ENCODE measurements at regions not wholly inside any gene's neighbourhood (a gene's known extent, or its start where the extent isn't known, plus 50 kb on each side); places are given as distances from the start of the nearest gene placed in this dataset.

DNA sequence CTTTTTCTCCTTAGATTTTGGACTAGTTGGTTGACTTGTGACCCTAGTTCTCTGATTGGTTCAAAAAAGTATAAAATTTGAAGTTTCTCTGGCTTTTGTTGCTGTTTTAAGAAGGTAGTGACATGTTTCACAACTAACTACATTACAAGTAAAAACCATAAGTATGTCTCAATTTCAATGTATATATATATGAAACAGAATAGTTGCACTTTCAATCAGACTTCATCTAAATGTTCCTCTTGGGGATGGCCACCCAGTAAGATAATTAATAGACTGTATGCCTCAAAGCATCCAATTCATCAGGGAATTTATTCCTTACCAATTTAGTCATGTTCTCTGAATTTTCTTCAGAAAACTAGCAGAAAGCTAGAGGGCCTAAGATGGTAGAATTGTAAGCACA lies 259.7 kb downstream of the RPRM start:
- no peaks in the 10 kb centered on the region for H3K4me1 Mint-ChIP-seq (ENCODE audit: low read depth)
- no peak overlapping the region for H3K27ac Mint-ChIP-seq
- H3K4me3 Mint-ChIP-seq, result no peak overlapping the region
- no peak for DNase-seq (ENCODE audit: low spot score)
- peaks cover 6% of the 10 kb centered on the region for H3K9me3 Mint-ChIP-seq
- intact Hi-C loops (cut with micrococcal nuclease), result no loop called here
- H3K27me3 Mint-ChIP-seq (ENCODE audit: insufficient read depth), result no peaks in the 10 kb centered on the region
- no peaks in the 10 kb centered on the region for H3K36me3 Mint-ChIP-seq (ENCODE audit: low read depth)

- Mint-ChIP-seq H3K9me3 (no peaks in the 10 kb centered on the region), H3K4me1 (ENCODE audit: low read depth) (no peaks in the 10 kb centered on the region), H3K27me3 (ENCODE audit: insufficient read depth) (no peaks in the 10 kb centered on the region), H3K36me3 (ENCODE audit: low read depth) (no peaks in the 10 kb centered on the region), H3K4me3 (no peak overlapping the region), H3K27ac (no peak overlapping the region)
- DNase-seq (ENCODE audit: low spot score), result no peak
- intact Hi-C loops (cut with micrococcal nuclease), result no loop called here
Observed at GRCh38 chr2:153214337-153214736, 264.2 kb downstream of the RPRM start.

- Mint-ChIP-seq H3K4me3 (no peak overlapping the region), H3K36me3 (ENCODE audit: low read depth) (no peaks in the 10 kb centered on the region), H3K4me1 (ENCODE audit: low read depth) (no peaks in the 10 kb centered on the region), H3K27ac (no peak overlapping the region), H3K27me3 (ENCODE audit: insufficient read depth) (no peaks in the 10 kb centered on the region), H3K9me3 (no peaks in the 10 kb centered on the region)
- DNase-seq (ENCODE audit: low spot score), result no peak
- intact Hi-C loops (cut with micrococcal nuclease), result no loop called here
Observed at GRCh38 chr2:153213022-153213421, 265.5 kb downstream of the RPRM start.

GRCh38 chr2:153197402-153198386 lies 280.9 kb downstream of the RPRM start:
- Mint-ChIP-seq H3K4me3 (no peak overlapping the region), H3K27me3 (ENCODE audit: insufficient read depth) (no peaks in the 10 kb centered on the region), H3K36me3 (ENCODE audit: low read depth) (no peaks in the 10 kb centered on the region), H3K9me3 (peaks cover 6% of the 10 kb centered on the region), H3K4me1 (ENCODE audit: low read depth) (no peaks in the 10 kb centered on the region), H3K27ac (no peak overlapping the region)
- no peak for DNase-seq (ENCODE audit: low spot score)
- intact Hi-C loops (cut with micrococcal nuclease), result no loop called here

- H3K4me1 Mint-ChIP-seq (ENCODE audit: low read depth), result no peaks in the 10 kb centered on the region
- no peak overlapping the region for H3K4me3 Mint-ChIP-seq
- intact Hi-C loops (cut with micrococcal nuclease), result no loop called here
- peaks cover 6% of the 10 kb centered on the region for H3K9me3 Mint-ChIP-seq
- no peak for DNase-seq (ENCODE audit: low spot score)
- H3K27me3 Mint-ChIP-seq (ENCODE audit: insufficient read depth), result no peaks in the 10 kb centered on the region
- H3K27ac Mint-ChIP-seq, result no peak overlapping the region
- no peaks in the 10 kb centered on the region for H3K36me3 Mint-ChIP-seq (ENCODE audit: low read depth)
Observed at GRCh38 chr2:153196378-153197058, 282.0 kb downstream of the RPRM start.

DNA sequence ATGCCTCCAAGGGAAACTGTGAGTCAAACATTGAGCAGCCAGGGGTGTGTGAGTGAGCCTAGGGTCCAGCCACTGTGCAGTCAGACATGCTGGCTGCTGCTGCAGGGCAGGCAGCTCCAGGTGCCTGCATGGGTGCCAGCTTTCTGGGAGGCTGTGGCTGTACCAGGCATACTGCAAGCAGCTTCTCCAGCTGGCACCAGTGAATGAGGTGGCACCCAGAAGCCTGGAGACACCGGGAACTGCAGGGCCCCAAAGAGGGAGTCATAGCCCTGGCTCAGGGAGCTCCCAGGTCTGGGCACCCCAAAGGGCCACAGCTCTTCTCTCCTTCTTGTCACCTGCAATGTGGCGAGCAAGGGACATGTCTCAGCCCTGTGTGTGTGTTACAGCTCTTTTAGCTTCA lies 283.2 kb downstream of the RPRM start:
- DNase-seq (ENCODE audit: low spot score), result no peak
- no peaks in the 10 kb centered on the region for H3K36me3 Mint-ChIP-seq (ENCODE audit: low read depth)
- intact Hi-C loops (cut with micrococcal nuclease), result no loop called here
- H3K27me3 Mint-ChIP-seq (ENCODE audit: insufficient read depth), result no peaks in the 10 kb centered on the region
- H3K4me1 Mint-ChIP-seq (ENCODE audit: low read depth), result no peaks in the 10 kb centered on the region
- no peak overlapping the region for H3K4me3 Mint-ChIP-seq
- no peak overlapping the region for H3K27ac Mint-ChIP-seq
- H3K9me3 Mint-ChIP-seq, result peaks cover 6% of the 10 kb centered on the region

- Mint-ChIP-seq H3K27ac (no peak overlapping the region), H3K36me3 (ENCODE audit: low read depth) (no peaks in the 10 kb centered on the region), H3K4me1 (ENCODE audit: low read depth) (no peaks in the 10 kb centered on the region), H3K4me3 (no peak overlapping the region), H3K9me3 (peaks cover 3% of the 10 kb centered on the region), H3K27me3 (ENCODE audit: insufficient read depth) (no peaks in the 10 kb centered on the region)
- intact Hi-C loops (cut with micrococcal nuclease), result no loop called here
- no peak for DNase-seq (ENCODE audit: low spot score)
Observed at GRCh38 chr2:153189091-153189888, 289.3 kb downstream of the RPRM start.

GRCh38 chr2:153179808-153180207 lies 298.8 kb downstream of the RPRM start:
- no peak overlapping the region for H3K27ac Mint-ChIP-seq
- no peaks in the 10 kb centered on the region for H3K9me3 Mint-ChIP-seq
- no peaks in the 10 kb centered on the region for H3K27me3 Mint-ChIP-seq (ENCODE audit: insufficient read depth)
- no peaks in the 10 kb centered on the region for H3K4me1 Mint-ChIP-seq (ENCODE audit: low read depth)
- no peak for DNase-seq (ENCODE audit: low spot score)
- H3K36me3 Mint-ChIP-seq (ENCODE audit: low read depth), result no peaks in the 10 kb centered on the region
- no peak overlapping the region for H3K4me3 Mint-ChIP-seq
- intact Hi-C loops (cut with micrococcal nuclease), result no loop called here

GRCh38 chr2:153169609-153170008 lies 309.0 kb downstream of the RPRM start:
- H3K27ac Mint-ChIP-seq, result no peak overlapping the region
- H3K4me3 Mint-ChIP-seq, result no peak overlapping the region
- H3K36me3 Mint-ChIP-seq (ENCODE audit: low read depth), result no peaks in the 10 kb centered on the region
- no peak for DNase-seq (ENCODE audit: low spot score)
- H3K4me1 Mint-ChIP-seq (ENCODE audit: low read depth), result no peaks in the 10 kb centered on the region
- H3K27me3 Mint-ChIP-seq (ENCODE audit: insufficient read depth), result no peaks in the 10 kb centered on the region
- no peaks in the 10 kb centered on the region for H3K9me3 Mint-ChIP-seq
- intact Hi-C loops (cut with micrococcal nuclease), result no loop called here

DNA sequence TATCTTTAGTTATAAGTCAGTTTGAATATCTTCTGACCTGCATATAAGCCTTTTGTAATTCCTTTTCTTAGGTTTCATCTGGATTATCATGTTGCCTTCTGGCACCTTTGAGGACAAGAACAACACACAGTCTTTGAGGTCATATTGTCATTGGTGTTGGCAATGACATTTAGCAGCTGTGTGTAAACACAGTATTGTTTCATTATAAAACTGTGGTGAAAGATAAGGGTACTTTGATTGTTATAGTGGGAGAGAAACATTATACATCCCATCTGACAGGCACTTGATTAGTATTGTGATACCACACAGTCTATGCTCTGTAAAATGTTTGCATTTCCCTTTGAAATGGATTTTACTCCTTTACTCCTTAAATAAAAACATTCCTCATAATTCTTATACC lies 313.5 kb downstream of the RPRM start:
- H3K9me3 Mint-ChIP-seq, result no peaks in the 10 kb centered on the region
- no peak overlapping the region for H3K4me3 Mint-ChIP-seq
- H3K4me1 Mint-ChIP-seq (ENCODE audit: low read depth), result no peaks in the 10 kb centered on the region
- H3K27me3 Mint-ChIP-seq (ENCODE audit: insufficient read depth), result no peaks in the 10 kb centered on the region
- DNase-seq (ENCODE audit: low spot score), result no peak
- no peak overlapping the region for H3K27ac Mint-ChIP-seq
- H3K36me3 Mint-ChIP-seq (ENCODE audit: low read depth), result no peaks in the 10 kb centered on the region
- intact Hi-C loops (cut with micrococcal nuclease), result no loop called here

DNA sequence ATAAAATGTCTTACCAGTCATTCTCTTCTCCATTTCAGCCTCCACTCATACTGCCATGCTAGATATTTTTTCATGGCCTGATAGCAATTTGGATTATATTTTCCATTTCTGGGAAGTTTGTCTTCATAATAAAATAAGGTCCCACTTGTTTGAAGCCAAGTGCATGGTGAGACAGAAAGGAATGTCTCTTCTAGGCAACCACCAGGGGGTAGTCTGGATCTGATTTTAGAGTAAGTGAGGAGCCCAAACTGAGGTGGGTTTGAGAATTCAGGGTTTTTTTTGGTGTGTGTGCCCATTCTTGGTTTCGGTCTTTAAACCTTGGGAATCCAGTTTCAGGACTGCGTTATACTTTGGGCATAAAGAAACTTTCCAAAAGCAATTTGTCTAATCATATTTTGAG lies 315.5 kb downstream of the RPRM start:
- Mint-ChIP-seq H3K27me3 (ENCODE audit: insufficient read depth) (no peaks in the 10 kb centered on the region), H3K27ac (no peak overlapping the region), H3K4me1 (ENCODE audit: low read depth) (no peaks in the 10 kb centered on the region), H3K4me3 (no peak overlapping the region), H3K9me3 (no peaks in the 10 kb centered on the region), H3K36me3 (ENCODE audit: low read depth) (no peaks in the 10 kb centered on the region)
- intact Hi-C loops (cut with micrococcal nuclease), result loop anchor here (5.0 kb wide), 1 partner anchor 314 kb away; the partner anchor contains the start of gene RPRM
- DNase-seq (ENCODE audit: low spot score), result no peak

DNA sequence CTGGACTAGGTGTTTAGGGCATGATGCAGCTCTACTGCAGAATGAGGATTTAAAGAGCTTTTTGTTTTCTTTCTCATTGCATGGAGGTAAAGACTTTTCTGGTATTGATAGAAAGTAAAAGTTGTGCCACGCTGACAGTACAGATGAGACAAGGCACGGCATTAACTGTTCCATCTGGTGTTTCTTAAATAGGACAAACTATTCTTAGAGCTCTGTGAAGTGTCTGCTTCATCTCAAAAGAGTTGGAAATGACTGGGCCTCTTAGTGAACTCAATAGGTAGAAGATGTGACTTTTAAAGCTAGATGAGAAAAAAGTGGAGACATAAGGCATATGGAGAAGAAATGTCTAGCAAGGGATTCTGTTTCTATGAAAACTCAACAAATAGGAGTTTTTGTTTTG lies 321.8 kb downstream of the RPRM start:
- no peaks in the 10 kb centered on the region for H3K9me3 Mint-ChIP-seq
- H3K4me1 Mint-ChIP-seq (ENCODE audit: low read depth), result no peaks in the 10 kb centered on the region
- H3K4me3 Mint-ChIP-seq, result no peak overlapping the region

DNA sequence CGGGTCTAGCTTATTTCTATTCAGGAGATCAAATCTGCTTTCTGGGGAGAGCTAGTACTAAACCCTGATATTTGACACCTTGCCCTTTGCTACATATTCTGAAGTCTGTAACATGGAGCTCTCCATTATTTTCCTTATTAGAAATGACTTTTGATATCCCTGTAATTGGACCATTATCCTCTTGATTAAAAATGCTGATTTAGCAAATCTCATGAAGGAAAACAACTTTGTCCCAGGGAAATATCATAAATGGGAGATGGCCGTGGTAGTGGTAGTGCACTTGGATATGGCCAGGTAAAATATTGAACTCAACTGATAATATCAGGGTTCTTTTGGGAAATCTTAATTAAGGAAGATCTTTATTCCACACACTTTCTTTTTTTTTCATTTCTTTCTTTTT lies 326.5 kb downstream of the RPRM start:
- Mint-ChIP-seq H3K27ac (no peak overlapping the region), H3K4me3 (no peak overlapping the region)

More for the DNA sequence above, 321.8 kb downstream of the RPRM start:
- no peak for DNase-seq (ENCODE audit: low spot score)
- Mint-ChIP-seq H3K27ac (no peak overlapping the region), H3K36me3 (ENCODE audit: low read depth) (no peaks in the 10 kb centered on the region), H3K27me3 (ENCODE audit: insufficient read depth) (no peaks in the 10 kb centered on the region)
- intact Hi-C loops (cut with micrococcal nuclease), result no loop called here

More for the DNA sequence above, 326.5 kb downstream of the RPRM start:
- no peak for DNase-seq (ENCODE audit: low spot score)
- no peaks in the 10 kb centered on the region for H3K27me3 Mint-ChIP-seq (ENCODE audit: insufficient read depth)
- no peaks in the 10 kb centered on the region for H3K36me3 Mint-ChIP-seq (ENCODE audit: low read depth)
- H3K4me1 Mint-ChIP-seq (ENCODE audit: low read depth), result no peaks in the 10 kb centered on the region
- intact Hi-C loops (cut with micrococcal nuclease), result no loop called here
- no peaks in the 10 kb centered on the region for H3K9me3 Mint-ChIP-seq
